Fibroblast of lung (primary cell): ENCODE measurements at regions not wholly inside any gene's neighbourhood (a gene's known extent, or its start where the extent isn't known, plus 50 kb on each side); places are given as distances from the start of the nearest gene placed in this dataset.
A peak's percentile ranks its signal among the peaks of the same experiment; 100 is the strongest.

Experiments
- DNase-seq, 2 donors: peaks; one replicate each; pipeline versions ENCODE4 v3.0.0 to v3.0.0-alpha.2; 2010; ENCODE audit warnings: low read depth in 2 of 2
- H2AFZ ChIP-seq: 2 replicates; pipeline ENCODE4 v1.5.1; 2012; ENCODE audit warnings: low read length, control low read depth, inconsistent platforms
- H3K27ac ChIP-seq: 2 replicates; pipeline ENCODE4 v1.5.1; 2011; ENCODE audit warnings: low read length, control low read depth; ENCODE audit not compliant: insufficient read depth
- H3K27me3 ChIP-seq: 2 replicates; pipeline ENCODE4 v1.5.1; 2011; ENCODE audit warnings: mild to moderate bottlenecking, low read length; ENCODE audit not compliant: control insufficient read depth, insufficient read depth
- H3K36me3 ChIP-seq: 2 replicates; pipeline ENCODE4 v1.5.1; 2011; ENCODE audit warnings: low read length; ENCODE audit not compliant: control insufficient read depth, insufficient read depth
- H3K4me1 ChIP-seq: 2 replicates; pipeline ENCODE4 v1.5.1; 2011; ENCODE audit warnings: low read length; ENCODE audit not compliant: control insufficient read depth, insufficient read depth; ENCODE audit errors: extremely low read depth
- H3K4me2 ChIP-seq: 2 replicates; pipeline ENCODE4 v1.5.1; 2011; ENCODE audit warnings: low read length, control low read depth; ENCODE audit not compliant: insufficient read depth; ENCODE audit errors: extremely low read depth
- H3K4me3 ChIP-seq, 4 experiments: fragments of 200-600 bp in 1 of 4; sonication (generic) in 1 of 4; replicated peaks in 1 of 4; 2 replicates each; pipeline ENCODE4 v1.5.1; 2011 to 2016; ENCODE audit warnings: low read length in 4 of 4, low read depth in 3 of 4, mild to moderate bottlenecking in 3 of 4, control low read depth in 2 of 4, inconsistent platforms in 1 of 4, mixed read lengths in 1 of 4; ENCODE audit not compliant: insufficient read depth in 1 of 4; ENCODE audit errors: control extremely low read depth in 1 of 4
- H3K79me2 ChIP-seq: 2 replicates; pipeline ENCODE4 v1.5.1; 2012; ENCODE audit warnings: mild to moderate bottlenecking, low read length, inconsistent platforms; ENCODE audit not compliant: control insufficient read depth, insufficient read depth
- H3K9ac ChIP-seq: 2 replicates; pipeline ENCODE4 v1.5.1; 2011; ENCODE audit warnings: mild to moderate bottlenecking, low read length, control low read depth; ENCODE audit not compliant: insufficient read depth
- H3K9me3 ChIP-seq: 2 replicates; pipeline ENCODE4 v1.5.1; 2012; ENCODE audit warnings: low read depth, low read length; ENCODE audit not compliant: control insufficient read depth, insufficient read depth
- H4K20me1 ChIP-seq: 2 replicates; pipeline ENCODE4 v1.5.1; 2011; ENCODE audit warnings: low read length; ENCODE audit not compliant: control insufficient read depth, insufficient read depth; ENCODE audit errors: extremely low read depth
- EZH2 ChIP-seq: IDR thresholded peaks from 2 replicates; pipeline ENCODE4 v1.5.1; 2012; ENCODE audit warnings: low read length, control low read depth, mild to moderate bottlenecking; ENCODE audit errors: missing control alignments
- TF ChIP-seq, protein P1 (sequence below), 2 donors: IDR thresholded peaks in 1 of 2; conservative IDR thresholded peaks in 1 of 2; 1 replicate in 1 of 2; 2 replicates in 1 of 2; pipeline ENCODE4 v1.5.1; 2011 to 2012; ENCODE audit warnings: low read length in 2 of 2, control low read depth in 1 of 2, inconsistent platforms in 1 of 2, low read depth in 1 of 2, mild to moderate bottlenecking in 1 of 2

DNA sequence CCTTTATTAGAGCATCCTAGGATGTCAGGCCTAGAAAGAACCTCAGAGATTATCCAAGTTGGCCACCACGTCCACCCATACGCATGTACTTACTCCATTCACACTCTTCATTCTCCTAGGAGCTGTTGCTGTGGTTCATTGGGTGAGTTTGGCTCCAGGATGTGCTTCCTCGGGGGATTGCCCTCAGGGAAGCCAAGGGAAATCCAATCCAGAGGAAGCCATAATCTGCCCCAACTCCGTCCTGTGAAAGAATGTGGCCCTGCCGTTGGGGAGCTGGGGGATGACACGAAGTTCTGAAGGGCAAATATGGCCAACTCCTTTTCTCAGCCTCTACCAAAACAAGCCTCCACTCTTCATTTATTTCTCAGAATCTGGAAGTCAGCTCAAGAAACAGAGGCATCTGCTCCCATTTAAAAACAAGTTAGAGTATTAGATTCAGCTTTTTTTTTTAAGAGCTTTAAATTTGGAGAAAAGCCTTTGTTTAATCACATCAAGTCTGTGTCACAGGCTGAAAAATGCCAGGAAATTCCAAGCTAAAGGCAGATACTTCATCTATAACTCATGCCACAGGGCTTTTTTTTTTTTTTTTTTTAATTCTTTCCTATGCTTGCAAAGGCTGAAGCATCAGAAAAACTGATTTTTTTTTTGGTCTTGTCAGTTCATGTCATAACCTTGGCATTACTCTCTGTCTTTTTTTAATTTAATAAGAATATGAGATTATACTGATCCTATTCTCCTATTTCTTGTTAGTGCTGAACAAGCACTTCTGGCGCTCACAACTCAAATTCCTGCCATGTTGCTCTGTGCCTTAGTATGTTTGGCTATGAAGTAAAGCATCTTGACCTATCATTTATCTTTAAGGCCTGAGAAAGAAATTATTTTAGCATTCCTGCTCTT, 480.9 kb upstream of the MARCKS start:
- peak overlapping the region in 1 of 4 experiments; percentile 6 for H3K4me3 ChIP-seq
- H3K9ac ChIP-seq: no peak overlapping the region

DNA sequence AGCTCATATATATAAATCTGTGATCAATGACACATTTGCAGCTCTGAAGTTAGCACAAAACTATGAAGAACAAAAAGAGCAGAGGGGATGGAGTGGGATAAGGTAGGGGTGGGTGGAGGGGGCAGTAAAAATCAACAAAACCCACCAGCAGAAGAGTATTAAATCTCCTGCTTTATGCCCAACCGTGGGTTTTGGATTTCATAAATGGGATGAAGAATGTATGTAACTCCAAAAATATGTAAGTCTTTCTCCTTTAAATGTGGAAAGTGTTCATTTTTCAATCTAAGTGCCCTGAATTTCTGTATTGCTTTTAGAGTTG, 480.3 kb upstream of the MARCKS start:
- peak overlapping the region; percentile 30 for H3K27ac ChIP-seq
- no peak overlapping the region for H2AFZ ChIP-seq
- no peak for DNase-seq
- H3K4me1 ChIP-seq: peaks cover 12% of the 10 kb centered on the region
- no peak overlapping the region for H3K9ac ChIP-seq
- no peaks in the 10 kb centered on the region for H3K36me3 ChIP-seq
- H3K9me3 ChIP-seq: no peaks in the 10 kb centered on the region
- no peak for TF ChIP-seq EZH2
- TF ChIP-seq, protein P1, sequence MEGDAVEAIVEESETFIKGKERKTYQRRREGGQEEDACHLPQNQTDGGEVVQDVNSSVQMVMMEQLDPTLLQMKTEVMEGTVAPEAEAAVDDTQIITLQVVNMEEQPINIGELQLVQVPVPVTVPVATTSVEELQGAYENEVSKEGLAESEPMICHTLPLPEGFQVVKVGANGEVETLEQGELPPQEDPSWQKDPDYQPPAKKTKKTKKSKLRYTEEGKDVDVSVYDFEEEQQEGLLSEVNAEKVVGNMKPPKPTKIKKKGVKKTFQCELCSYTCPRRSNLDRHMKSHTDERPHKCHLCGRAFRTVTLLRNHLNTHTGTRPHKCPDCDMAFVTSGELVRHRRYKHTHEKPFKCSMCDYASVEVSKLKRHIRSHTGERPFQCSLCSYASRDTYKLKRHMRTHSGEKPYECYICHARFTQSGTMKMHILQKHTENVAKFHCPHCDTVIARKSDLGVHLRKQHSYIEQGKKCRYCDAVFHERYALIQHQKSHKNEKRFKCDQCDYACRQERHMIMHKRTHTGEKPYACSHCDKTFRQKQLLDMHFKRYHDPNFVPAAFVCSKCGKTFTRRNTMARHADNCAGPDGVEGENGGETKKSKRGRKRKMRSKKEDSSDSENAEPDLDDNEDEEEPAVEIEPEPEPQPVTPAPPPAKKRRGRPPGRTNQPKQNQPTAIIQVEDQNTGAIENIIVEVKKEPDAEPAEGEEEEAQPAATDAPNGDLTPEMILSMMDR (conservative IDR thresholded peaks at IDR 0.05 in 1 of 2, IDR thresholded peaks at IDR 0.05 in 1 of 2; ENCODE audit: low read depth in 1 of 2, low read length in 2 of 2): no peak
- no peaks in the 10 kb centered on the region for H3K79me2 ChIP-seq
- no peaks in the 10 kb centered on the region for H4K20me1 ChIP-seq
- H3K4me3 ChIP-seq: no peak overlapping the region
- H3K4me2 ChIP-seq: peak overlapping the region; percentile 56
- no peaks in the 10 kb centered on the region for H3K27me3 ChIP-seq

More for the DNA sequence above, 480.9 kb upstream of the MARCKS start:
- H3K27ac ChIP-seq: peak overlapping the region; percentile 78
- peaks cover 12% of the 10 kb centered on the region for H3K4me1 ChIP-seq
- H3K79me2 ChIP-seq: no peaks in the 10 kb centered on the region
- H3K36me3 ChIP-seq: no peaks in the 10 kb centered on the region
- peak overlapping the region; percentile 77 for H2AFZ ChIP-seq
- no peaks in the 10 kb centered on the region for H3K9me3 ChIP-seq
- TF ChIP-seq, protein P1 (conservative IDR thresholded peaks at IDR 0.05 in 1 of 2, IDR thresholded peaks at IDR 0.05 in 1 of 2; ENCODE audit: low read depth in 1 of 2, low read length in 2 of 2): no peak
- no peak for TF ChIP-seq EZH2
- peak; percentile 50 to 93 for DNase-seq
- H3K4me2 ChIP-seq: peak overlapping the region; percentile 56
- H4K20me1 ChIP-seq: no peaks in the 10 kb centered on the region
- no peaks in the 10 kb centered on the region for H3K27me3 ChIP-seq

DNA sequence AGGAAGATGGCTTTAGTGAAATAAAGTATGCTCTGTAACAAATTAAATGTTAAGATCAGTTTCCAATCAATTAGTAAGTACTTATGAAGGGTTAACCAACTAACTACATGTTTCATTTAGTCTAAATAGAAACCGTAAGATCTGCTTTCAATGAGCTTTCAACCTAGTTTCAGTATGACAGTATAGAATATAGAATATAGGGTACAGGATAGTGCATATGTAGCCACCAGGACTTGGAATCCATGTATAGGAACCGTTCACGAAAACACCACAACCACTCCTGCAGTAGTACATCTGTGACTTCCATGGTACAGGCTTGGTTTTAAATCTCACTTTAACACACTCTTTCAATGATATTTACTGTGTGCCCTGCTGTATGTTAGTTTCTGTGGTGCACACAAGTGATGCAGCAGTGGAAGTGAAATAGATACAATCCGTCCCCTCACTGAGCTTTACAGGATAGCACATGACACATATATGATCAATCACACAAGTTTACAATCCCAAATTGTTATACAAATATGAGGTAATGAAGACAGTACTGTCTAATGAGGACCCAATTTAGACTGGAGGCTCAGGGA, 479.7 kb upstream of the MARCKS start:
- no peaks in the 10 kb centered on the region for H3K79me2 ChIP-seq
- H3K4me2 ChIP-seq: no peak overlapping the region
- peaks cover 12% of the 10 kb centered on the region for H3K4me1 ChIP-seq
- H3K9ac ChIP-seq: no peak overlapping the region
- H3K27me3 ChIP-seq: no peaks in the 10 kb centered on the region
- H3K27ac ChIP-seq: no peak overlapping the region
- TF ChIP-seq, protein P1 (conservative IDR thresholded peaks at IDR 0.05 in 1 of 2, IDR thresholded peaks at IDR 0.05 in 1 of 2; ENCODE audit: low read depth in 1 of 2, low read length in 2 of 2): no peak
- TF ChIP-seq EZH2: no peak
- no peaks in the 10 kb centered on the region for H3K36me3 ChIP-seq
- DNase-seq: no peak
- H3K9me3 ChIP-seq: no peaks in the 10 kb centered on the region
- no peak overlapping the region for H2AFZ ChIP-seq
- H3K4me3 ChIP-seq: no peak overlapping the region
- no peaks in the 10 kb centered on the region for H4K20me1 ChIP-seq
